ENCODE measurements at regions not wholly inside any gene's neighbourhood (a gene's known extent, or its start where the extent isn't known, plus 50 kb on each side); places are given as distances from the start of the nearest gene placed in this dataset.

GRCh38 chr12:67925552-67925951 lies 63.7 kb upstream of the IFNG-AS1 start:
- Histone ChIP-seq H3K36me3 (no peaks in the 10 kb centered on the region), H3K4me3 (no peak overlapping the region), H3K9me3 (no peaks in the 10 kb centered on the region), H3K27ac (no peak overlapping the region), H3K27me3 (replicated peaks in 1 of 7) (no peaks in the 10 kb centered on the region), H3K4me1 (no peaks in the 10 kb centered on the region)
- intact Hi-C loops (cut with DNase I; ENCODE audit: low total_unique reads) = no loop called here
- WGBS, 5 donors = 64 to 79% (median 73%) methylated on average over 3 of the region's 3 CpGs
- TF ChIP-seq POLR2A (IDR thresholded peaks at IDR 0.05) = no peak
- TF ChIP-seq POLR2AphosphoS5 (IDR thresholded peaks at IDR 0.05) = no peak
- TF ChIP-seq CTCF (IDR thresholded peaks at IDR 0.05 in 8 of 11, conservative IDR thresholded peaks at IDR 0.05 in 3 of 11) = no peak
- no peak for DNase-seq

GRCh38 chr12:67926063-67926462 lies 63.2 kb upstream of the IFNG-AS1 start:
- Histone ChIP-seq H3K36me3 (no peaks in the 10 kb centered on the region), H3K27me3 (replicated peaks in 1 of 7) (no peaks in the 10 kb centered on the region), H3K9me3 (no peaks in the 10 kb centered on the region), H3K27ac (no peak overlapping the region), H3K4me3 (no peak overlapping the region), H3K4me1 (no peaks in the 10 kb centered on the region)
- no peak for DNase-seq
- no peak for TF ChIP-seq POLR2AphosphoS5 (IDR thresholded peaks at IDR 0.05)
- TF ChIP-seq CTCF (IDR thresholded peaks at IDR 0.05 in 8 of 11, conservative IDR thresholded peaks at IDR 0.05 in 3 of 11) = no peak
- TF ChIP-seq POLR2A (IDR thresholded peaks at IDR 0.05) = no peak
- intact Hi-C loops (cut with DNase I; ENCODE audit: low total_unique reads) = no loop called here
- WGBS, 5 donors = 86 to 96% (median 94%) methylated on average over 3 of the region's 3 CpGs

- 88 to 93% (median 91%) methylated on average over 4 of the region's 4 CpGs for WGBS, 5 donors
- Histone ChIP-seq H3K4me1 (no peaks in the 10 kb centered on the region), H3K27me3 (replicated peaks in 1 of 7) (no peaks in the 10 kb centered on the region), H3K4me3 (no peak overlapping the region), H3K9me3 (no peaks in the 10 kb centered on the region), H3K27ac (no peak overlapping the region), H3K36me3 (no peaks in the 10 kb centered on the region)
- DNase-seq = no peak
- intact Hi-C loops (cut with DNase I; ENCODE audit: low total_unique reads) = no loop called here
- TF ChIP-seq CTCF (IDR thresholded peaks at IDR 0.05 in 8 of 11, conservative IDR thresholded peaks at IDR 0.05 in 3 of 11) (no peak), POLR2A (IDR thresholded peaks at IDR 0.05) (no peak), POLR2AphosphoS5 (IDR thresholded peaks at IDR 0.05) (no peak)
Measured at GRCh38 chr12:67927324-67927723, 61.9 kb upstream of the IFNG-AS1 start.

- whole genome bisulfite sequencing, 5 donors = 89 to 98% (median 90%) methylated on average over 3 of the region's 3 CpGs
- Histone ChIP-seq H3K4me1 (no peaks in the 10 kb centered on the region), H3K9me3 (no peaks in the 10 kb centered on the region), H3K4me3 (no peak overlapping the region), H3K36me3 (no peaks in the 10 kb centered on the region), H3K27me3 (replicated peaks in 1 of 7) (no peaks in the 10 kb centered on the region), H3K27ac (no peak overlapping the region)
- TF ChIP-seq POLR2AphosphoS5 (IDR thresholded peaks at IDR 0.05) = no peak
- no peak for TF ChIP-seq POLR2A (IDR thresholded peaks at IDR 0.05)
- no peak for TF ChIP-seq CTCF (IDR thresholded peaks at IDR 0.05 in 8 of 11, conservative IDR thresholded peaks at IDR 0.05 in 3 of 11)
- intact Hi-C loops (cut with DNase I; ENCODE audit: low total_unique reads) = no loop called here
- no peak for DNase-seq
Measured at GRCh38 chr12:67927815-67928214, 61.4 kb upstream of the IFNG-AS1 start.

Measured in spleen (tissue), 11 donors.